ENCODE measurements at regions not wholly inside any gene's neighbourhood (a gene's known extent, or its start where the extent isn't known, plus 50 kb on each side); places are given as distances from the start of the nearest gene placed in this dataset.
A peak's percentile ranks its signal among the peaks of the same experiment; 100 is the strongest.

DNA sequence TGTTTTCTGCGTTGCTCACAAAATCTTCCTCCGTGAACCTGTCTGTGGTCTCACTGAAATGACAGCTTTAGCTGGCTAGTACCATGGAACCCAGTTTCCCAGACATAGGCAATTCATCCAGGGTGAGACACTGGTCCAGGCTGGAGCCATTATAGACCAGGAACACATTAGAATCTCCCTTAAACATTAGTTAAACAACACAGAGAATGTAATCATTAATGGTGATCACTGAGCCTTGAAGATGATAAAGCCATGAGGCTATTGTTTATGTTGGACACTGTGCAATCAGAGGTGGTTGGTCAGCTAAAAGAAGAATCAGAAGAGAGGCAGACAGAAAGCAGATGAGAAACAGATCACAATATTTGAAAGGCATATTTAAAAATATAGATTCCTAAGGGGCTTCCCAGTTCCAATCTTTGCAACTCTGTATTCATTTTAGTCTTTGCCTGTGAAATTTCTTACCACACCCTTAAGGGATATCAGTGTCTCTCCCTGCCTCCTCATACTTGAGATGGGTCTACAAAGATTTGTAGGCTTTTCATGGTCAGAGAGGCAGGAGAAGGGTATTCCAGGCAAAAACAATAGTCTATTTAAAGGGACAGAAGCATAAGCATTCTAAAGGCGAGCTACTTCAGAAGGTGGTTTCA, 317.9 kb downstream of the MAP2K6 start:
- no peak overlapping the region; the same call in 1 of the 2 replicates for H3K9ac ChIP-seq
- no peaks in the 10 kb centered on the region for H3K9me2 ChIP-seq
- WGBS (ENCODE audit: low lambda C conversion rate) = 79% methylated on average over 3 of the region's 3 CpGs
- H3F3A ChIP-seq (replicated peaks; ENCODE audit: insufficient read depth) = no peaks in the 10 kb centered on the region
- H3K79me2 ChIP-seq (ENCODE audit: insufficient read depth) = no peaks in the 10 kb centered on the region
- no peaks in the 10 kb centered on the region for H3K36me3 ChIP-seq (replicated peaks in 1 of 2; ENCODE audit: control insufficient read depth in 1 of 2, insufficient read depth in 2 of 2, low read length in 1 of 2)
- ChIA-PET POLR2A (no interaction called here), CTCF (interaction anchor here (1.3 kb wide), 1 partner anchor 435 kb away, joined by 3 read pairs; no protein-coding TSS in a partner anchor)
- H3K4me1 ChIP-seq (ENCODE audit: control insufficient read depth in 1 of 2, insufficient read depth in 2 of 2, low read depth in 1 of 2, low read length in 1 of 2) = peaks cover 8 to 24% of the 10 kb centered on the region in 2 experiments; a peak in 3 of 4 replicates
- H3K27ac ChIP-seq (ENCODE audit: low read depth in 2 of 2, low read length in 1 of 2) = no peak overlapping the region; a peak in 1 of 4 replicates
- no peak for DNase-seq
- no peaks in the 10 kb centered on the region for H3K27me3 ChIP-seq (ENCODE audit: insufficient read depth)
- peak overlapping the region; percentile 23; the same call in 1 of the 2 replicates for H2AFZ ChIP-seq (ENCODE audit: low read depth)
- no peaks in the 10 kb centered on the region for H3K9me3 ChIP-seq
- no peaks in the 10 kb centered on the region for H4K20me1 ChIP-seq (ENCODE audit: insufficient read depth)
- H3K4me2 ChIP-seq = peak overlapping the region; percentile 45
- TF ChIP-seq CHD2 (IDR thresholded peaks at IDR 0.05; ENCODE audit: low read length, partially characterized antibody) (no peak), TAF1 (IDR thresholded peaks at IDR 0.05; ENCODE audit: borderline replicate concordance, low read depth, low read length) (no peak), RFX5 (IDR thresholded peaks at IDR 0.05; ENCODE audit: low read length) (no peak), ELF1 (IDR thresholded peaks at IDR 0.05) (no peak), NFIC (IDR thresholded peaks at IDR 0.05; ENCODE audit: borderline replicate concordance) (peak; percentile 27; the same call in 1 of the 2 replicates), YY1 (IDR thresholded peaks at IDR 0.05; ENCODE audit: low read depth) (no peak), PBX3 (IDR thresholded peaks at IDR 0.05) (0 out of 2 replicates have a peak, but pooled peaks have one; percentile 30), MAX (IDR thresholded peaks at IDR 0.05; ENCODE audit: low read depth) (no peak), SMC3 (IDR thresholded peaks at IDR 0.05; ENCODE audit: low read depth, low read length) (no peak), TCF12 (IDR thresholded peaks at IDR 0.05) (peak; percentile 52), RCOR1 (IDR thresholded peaks at IDR 0.05; ENCODE audit: low read length) (no peak)
- TF ChIP-seq, protein P1, sequence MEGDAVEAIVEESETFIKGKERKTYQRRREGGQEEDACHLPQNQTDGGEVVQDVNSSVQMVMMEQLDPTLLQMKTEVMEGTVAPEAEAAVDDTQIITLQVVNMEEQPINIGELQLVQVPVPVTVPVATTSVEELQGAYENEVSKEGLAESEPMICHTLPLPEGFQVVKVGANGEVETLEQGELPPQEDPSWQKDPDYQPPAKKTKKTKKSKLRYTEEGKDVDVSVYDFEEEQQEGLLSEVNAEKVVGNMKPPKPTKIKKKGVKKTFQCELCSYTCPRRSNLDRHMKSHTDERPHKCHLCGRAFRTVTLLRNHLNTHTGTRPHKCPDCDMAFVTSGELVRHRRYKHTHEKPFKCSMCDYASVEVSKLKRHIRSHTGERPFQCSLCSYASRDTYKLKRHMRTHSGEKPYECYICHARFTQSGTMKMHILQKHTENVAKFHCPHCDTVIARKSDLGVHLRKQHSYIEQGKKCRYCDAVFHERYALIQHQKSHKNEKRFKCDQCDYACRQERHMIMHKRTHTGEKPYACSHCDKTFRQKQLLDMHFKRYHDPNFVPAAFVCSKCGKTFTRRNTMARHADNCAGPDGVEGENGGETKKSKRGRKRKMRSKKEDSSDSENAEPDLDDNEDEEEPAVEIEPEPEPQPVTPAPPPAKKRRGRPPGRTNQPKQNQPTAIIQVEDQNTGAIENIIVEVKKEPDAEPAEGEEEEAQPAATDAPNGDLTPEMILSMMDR (IDR thresholded peaks at IDR 0.05) = no peak
- H3K4me3 ChIP-seq (ENCODE audit: low read depth in 2 of 2, low read length in 1 of 2) = no peak overlapping the region

- no peaks in the 10 kb centered on the region for H3F3A ChIP-seq (replicated peaks; ENCODE audit: insufficient read depth)
- ChIA-PET CTCF (interaction anchor here (1.3 kb wide), 1 partner anchor 434 kb away, joined by 3 read pairs; no protein-coding TSS in a partner anchor), POLR2A (no interaction called here)
- peaks cover 8 to 24% of the 10 kb centered on the region in 2 experiments; a peak in 3 of 4 replicates for H3K4me1 ChIP-seq (ENCODE audit: control insufficient read depth in 1 of 2, insufficient read depth in 2 of 2, low read depth in 1 of 2, low read length in 1 of 2)
- WGBS (ENCODE audit: low lambda C conversion rate) = 58% methylated on average over 3 of the region's 3 CpGs
- H3K36me3 ChIP-seq (replicated peaks in 1 of 2; ENCODE audit: control insufficient read depth in 1 of 2, insufficient read depth in 2 of 2, low read length in 1 of 2) = no peaks in the 10 kb centered on the region
- no peak overlapping the region for H3K4me3 ChIP-seq (ENCODE audit: low read depth in 2 of 2, low read length in 1 of 2)
- H3K79me2 ChIP-seq (ENCODE audit: insufficient read depth) = no peaks in the 10 kb centered on the region
- no peak overlapping the region for H3K9ac ChIP-seq
- no peaks in the 10 kb centered on the region for H3K27me3 ChIP-seq (ENCODE audit: insufficient read depth)
- H3K4me2 ChIP-seq = peak overlapping the region; percentile 12; the same call in 1 of the 2 replicates
- no peaks in the 10 kb centered on the region for H4K20me1 ChIP-seq (ENCODE audit: insufficient read depth)
- H3K27ac ChIP-seq (ENCODE audit: low read depth in 2 of 2, low read length in 1 of 2) = peak overlapping the region in 1 of 2 experiments; percentile 12; a peak in 1 of 4 replicates
- H3K9me3 ChIP-seq = no peaks in the 10 kb centered on the region
- no peaks in the 10 kb centered on the region for H3K9me2 ChIP-seq
- peak overlapping the region; percentile 38; the same call in 1 of the 2 replicates for H2AFZ ChIP-seq (ENCODE audit: low read depth)
- DNase-seq = no peak
- TF ChIP-seq PBX3 (IDR thresholded peaks at IDR 0.05) (no peak; the same call in 1 of the 2 replicates), GABPA (IDR thresholded peaks at IDR 0.05; ENCODE audit: low read depth) (no peak), FOSL2 (IDR thresholded peaks at IDR 0.05; ENCODE audit: borderline replicate concordance, low read depth) (peak; percentile 38; the same call in 1 of the 2 replicates), JUND (IDR thresholded peaks at IDR 0.05) (peak; percentile 31), MAX (IDR thresholded peaks at IDR 0.05; ENCODE audit: low read depth) (peak; percentile 89), RCOR1 (IDR thresholded peaks at IDR 0.05; ENCODE audit: low read length) (no peak), ELF1 (IDR thresholded peaks at IDR 0.05) (no peak)
- TF ChIP-seq, protein P1 (IDR thresholded peaks at IDR 0.05) = no peak
- TF ChIP-seq, protein P2, sequence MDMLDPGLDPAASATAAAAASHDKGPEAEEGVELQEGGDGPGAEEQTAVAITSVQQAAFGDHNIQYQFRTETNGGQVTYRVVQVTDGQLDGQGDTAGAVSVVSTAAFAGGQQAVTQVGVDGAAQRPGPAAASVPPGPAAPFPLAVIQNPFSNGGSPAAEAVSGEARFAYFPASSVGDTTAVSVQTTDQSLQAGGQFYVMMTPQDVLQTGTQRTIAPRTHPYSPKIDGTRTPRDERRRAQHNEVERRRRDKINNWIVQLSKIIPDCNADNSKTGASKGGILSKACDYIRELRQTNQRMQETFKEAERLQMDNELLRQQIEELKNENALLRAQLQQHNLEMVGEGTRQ (IDR thresholded peaks at IDR 0.05; ENCODE audit: borderline replicate concordance, low read depth, low read length) = no peak
Measured at GRCh38 chr17:69733171-69734012, 318.9 kb downstream of the MAP2K6 start.

Data from SK-N-SH (cell line).